ENCODE measurements at regions not wholly inside any gene's neighbourhood (a gene's known extent, or its start where the extent isn't known, plus 50 kb on each side); places are given as distances from the start of the nearest gene placed in this dataset.
"Not testable (repeated sequence)": the region's sequence is repeated elsewhere in the genome, so short reads cannot be mapped to it uniquely, and the experiment has no call there.

DNA sequence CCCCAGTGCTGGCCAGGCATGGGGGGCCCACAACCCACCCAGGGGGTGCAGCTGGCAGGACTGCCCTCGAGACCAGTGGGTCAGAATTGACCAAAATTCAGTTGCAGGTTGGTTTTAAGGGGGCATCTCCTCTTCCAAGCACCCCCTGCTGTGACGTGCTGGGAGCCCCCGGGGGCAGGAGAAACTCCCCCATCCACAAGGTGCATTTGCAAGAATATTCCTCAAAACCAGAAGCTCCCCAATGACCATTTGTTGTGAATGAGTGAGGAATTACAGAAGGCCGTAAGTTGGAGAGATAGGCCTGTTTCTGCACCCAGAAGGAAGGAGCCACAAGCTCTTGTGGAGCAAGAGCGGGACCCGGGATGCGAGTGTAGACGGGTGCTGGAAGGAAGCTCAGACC, 414.5 kb downstream of the BRD1 start:
- DNase-seq (ENCODE audit: low spot score): no peak

DNA sequence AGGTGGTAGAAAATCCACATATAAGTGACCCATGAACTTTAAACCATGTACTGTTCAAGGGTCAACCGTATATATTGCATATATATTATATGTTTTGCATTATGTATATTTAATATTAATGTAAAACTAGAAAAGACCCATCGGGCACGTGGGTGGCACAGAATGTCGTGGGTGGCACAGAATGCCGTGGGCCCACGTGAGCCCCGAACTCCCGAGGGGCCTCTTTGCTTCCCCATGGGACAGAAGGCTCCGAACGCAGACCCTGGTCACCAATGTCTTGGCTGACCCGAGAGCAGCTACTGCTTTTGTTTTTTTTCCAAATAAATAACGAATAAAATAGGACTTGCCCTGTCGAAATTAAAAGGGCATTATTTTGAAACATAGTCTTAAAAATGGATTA, 415.4 kb downstream of the BRD1 start:
- no peak for DNase-seq (ENCODE audit: low spot score)

DNA sequence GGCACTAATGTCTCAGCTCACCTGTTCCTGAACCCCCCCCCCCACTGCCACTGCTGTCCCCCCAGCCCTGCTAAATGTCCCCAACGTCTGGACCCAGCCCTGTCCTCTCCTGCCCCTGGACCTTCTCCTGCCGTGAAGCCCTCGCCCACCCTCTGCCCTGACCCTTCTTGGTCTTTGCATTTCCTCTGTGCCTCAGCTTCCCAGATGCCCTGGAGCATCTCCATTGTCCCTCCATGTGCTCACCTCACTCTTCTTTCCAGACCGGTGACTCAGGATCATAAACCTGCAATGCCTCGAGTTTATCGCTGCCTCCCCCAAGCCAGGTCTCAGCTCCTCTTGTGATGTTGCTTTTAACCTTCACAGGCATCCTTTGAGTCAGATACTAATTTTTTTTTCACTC, 416.4 kb downstream of the BRD1 start:
- DNase-seq (ENCODE audit: low spot score): no peak

DNA sequence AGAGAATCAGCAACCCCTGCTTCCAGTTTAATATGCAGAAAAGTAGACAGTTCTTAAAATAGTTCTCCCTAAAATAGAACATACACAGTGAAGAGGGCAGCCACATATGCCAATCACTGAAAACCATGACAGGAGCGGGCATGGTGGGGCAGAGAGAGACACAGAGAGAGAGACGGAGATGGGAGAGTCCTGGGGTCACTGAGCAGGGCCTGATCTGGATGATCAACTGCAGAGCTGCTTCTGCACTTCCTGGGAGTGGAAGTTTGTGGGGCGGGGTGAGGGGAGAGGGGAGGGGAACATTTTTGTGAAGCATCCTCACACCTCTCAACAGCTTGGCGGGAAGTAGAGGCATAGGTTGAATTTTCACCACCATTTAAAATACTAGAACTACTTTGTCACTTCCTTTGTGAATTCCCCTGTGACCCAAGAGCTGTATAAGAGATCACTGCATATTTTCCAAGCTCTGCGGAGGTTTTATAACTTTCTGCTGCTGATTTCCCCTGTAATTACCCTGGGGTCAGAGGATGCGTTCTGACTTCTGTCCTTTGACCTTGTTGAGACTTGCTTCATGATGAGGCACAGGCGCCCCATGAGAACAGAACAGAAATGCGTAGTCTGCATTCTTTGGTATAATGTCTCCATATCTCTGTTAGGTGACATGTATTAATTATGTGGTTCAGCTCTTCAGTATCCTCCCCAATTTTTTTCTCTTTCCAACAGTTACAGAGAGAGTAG, 419.4 kb downstream of the BRD1 start:
- no peak for DNase-seq (ENCODE audit: low spot score)

DNA sequence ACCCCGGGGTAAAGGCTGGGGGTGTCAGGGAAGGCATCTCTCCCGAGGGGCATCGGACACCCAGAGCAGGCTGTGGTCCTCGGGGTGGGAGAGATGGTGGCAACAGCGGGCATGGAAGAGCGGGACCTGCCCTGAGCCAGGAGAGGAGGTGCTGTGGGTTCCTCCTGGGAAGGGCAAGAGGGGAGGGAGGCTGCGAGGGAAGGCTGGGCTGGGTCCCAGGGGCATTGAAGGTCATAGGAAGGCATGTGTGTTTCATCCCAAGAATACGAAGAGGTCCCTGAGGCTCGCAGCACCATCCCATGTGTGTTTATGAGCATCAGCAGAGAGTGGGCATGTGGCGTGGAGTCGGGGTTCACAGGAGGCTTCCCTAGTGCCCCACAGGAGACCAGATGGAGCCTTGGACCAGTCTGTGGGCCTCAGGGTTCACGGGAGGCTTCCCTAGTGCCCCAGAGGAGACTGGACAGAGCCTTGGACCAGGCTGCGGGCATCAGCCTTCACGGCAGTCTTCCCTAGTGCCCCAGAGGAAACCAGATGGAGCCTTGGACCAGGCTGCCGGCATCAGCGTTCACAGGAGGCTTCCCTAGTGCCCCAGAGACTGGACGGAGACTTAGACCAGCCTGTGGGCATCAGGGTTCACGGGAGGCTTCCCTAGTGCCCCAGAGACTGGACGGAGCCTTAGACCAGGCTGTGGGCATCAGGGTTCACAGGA, 420.6 kb downstream of the BRD1 start:
- no peak for DNase-seq (ENCODE audit: low spot score)

DNA sequence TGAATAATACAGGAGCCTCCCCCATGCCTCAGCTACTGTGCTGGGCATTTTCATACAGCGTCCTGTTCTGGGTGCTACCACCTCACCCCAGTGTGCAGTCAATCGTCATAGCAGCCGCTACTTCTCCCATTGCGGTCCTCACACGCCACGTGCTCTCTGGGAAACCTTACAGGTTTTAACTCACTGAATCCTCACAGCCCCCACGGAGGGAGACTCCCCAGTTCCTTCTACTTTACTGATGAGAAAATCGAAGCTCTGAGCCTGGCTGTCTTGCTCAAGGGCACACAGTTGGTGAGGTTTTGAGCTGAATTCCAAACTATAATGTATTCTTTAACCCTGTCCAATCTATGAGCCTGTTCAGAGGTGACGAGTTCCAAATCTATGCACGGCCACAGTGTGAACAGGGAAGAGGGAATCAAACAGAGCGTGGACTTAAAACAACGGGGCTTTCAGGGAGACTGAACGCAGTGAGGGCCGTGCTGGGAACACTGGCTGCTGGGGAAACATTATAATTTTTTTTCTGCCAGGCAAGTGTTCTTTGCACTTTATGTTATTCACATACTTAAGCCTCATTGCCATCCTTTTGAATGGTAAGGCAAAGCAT, 421.5 kb downstream of the BRD1 start:
- DNase-seq (ENCODE audit: low spot score): no peak

DNA sequence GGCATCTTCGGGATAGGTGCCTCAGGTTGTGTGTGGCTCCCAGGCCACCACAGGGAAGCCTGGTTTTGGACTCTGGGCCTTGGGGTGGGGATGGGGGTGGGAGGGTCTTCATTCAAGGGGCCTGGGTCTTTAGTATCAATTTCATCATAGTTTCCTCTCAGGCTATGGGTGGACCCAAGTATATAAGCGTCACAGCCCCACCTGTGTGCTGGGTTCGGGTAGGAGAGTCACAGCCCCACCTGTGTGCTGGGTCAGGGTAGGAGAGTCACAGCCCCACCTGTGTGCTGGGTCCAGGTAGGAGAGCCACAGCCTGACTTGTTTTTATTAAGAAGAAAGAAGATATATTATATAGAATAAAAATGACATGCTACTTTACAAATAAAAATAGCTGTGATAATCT, 422.1 kb downstream of the BRD1 start:
- no peak for DNase-seq (ENCODE audit: low spot score)

DNA sequence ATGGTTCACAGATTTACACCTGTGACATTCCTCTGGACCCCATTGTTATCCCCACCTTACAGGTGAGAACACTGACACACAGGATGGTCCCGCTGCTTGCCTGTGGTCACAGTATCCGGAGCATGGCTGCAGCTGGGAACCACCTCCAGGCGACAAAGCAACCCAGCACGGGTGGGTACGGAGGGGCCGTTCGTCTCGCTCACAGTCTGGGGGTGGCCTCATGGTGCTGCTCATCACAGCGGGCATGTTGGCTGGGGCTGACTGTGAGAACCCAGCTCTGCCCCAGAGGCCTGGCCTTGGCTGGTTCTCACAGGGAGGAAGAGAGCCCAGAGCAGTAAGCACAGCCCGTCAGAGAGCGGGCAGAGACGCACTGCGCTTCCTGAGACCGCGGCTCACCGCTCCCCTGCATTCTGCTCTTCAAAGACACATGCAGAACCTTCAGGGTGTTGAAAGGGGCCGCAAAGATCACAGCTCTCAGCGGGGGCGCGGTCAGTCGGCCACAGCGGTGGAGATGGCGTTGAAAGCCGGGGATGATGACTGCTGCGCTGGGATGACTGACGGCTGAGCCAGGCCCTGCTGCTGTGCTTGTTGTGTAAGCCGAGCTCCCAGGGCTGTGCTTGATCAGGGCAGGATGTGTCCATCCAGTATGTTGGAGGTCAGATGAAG, 423.0 kb downstream of the BRD1 start:
- no peak for DNase-seq (ENCODE audit: low spot score)

DNA sequence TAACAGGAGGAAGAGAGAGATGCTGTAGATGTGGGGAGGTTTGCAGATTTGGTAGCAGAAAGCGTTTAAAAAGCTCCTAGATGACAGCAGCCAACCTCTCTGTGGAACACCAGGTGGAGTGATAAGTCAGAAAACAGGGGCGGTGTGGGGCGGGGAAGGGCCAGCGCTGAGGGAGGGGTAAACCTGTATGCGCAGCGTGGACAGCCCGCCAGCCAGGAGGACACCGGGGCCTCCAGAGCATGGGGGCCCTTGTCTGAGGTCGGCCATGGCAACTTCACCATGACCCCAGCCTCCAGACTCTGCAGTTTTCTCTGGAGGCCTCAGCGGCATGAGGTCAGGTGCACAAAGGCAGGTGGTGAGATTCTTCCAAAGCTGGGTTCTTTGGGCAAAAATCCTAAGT, 423.7 kb downstream of the BRD1 start:
- no peak for DNase-seq (ENCODE audit: low spot score)

DNA sequence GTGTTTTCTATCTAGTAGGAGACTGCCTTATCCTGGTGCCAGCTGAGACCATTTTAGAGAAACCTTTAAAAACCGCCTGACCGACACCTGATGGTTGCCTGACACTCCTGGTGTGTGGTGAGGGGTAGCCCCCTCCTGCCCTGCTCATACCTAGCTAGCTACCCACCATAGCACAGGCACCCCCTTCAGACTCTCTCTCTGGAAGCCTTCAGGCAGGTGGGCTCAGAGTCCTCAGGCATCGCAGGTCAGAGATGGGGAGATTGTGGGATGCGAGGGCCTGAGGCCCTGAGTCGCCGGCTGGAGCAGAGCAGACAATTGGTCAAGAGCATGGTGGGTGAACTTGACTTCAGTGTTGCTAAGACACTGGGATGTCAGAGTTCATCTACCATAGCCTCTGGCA, 424.6 kb downstream of the BRD1 start:
- DNase-seq (ENCODE audit: low spot score): no peak

DNA sequence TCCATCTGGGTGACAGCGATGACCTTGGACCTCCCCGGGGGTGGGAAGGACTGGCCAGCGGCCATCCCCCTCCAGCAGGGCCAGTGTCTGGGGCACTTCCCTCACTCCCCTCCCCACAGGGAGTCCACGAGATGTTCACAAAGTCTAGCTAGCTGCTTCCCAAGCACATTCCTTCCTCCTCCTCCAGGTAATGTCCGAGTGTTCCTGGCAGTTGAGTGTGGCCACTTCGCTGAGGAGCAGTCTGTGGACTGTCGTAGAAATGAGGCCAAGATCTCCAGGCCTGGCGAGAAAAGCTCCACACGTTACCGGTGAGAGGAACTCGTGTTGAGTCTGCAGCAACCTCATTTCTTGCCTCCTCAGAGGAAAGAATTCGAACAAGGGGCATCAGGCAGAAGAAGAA, 425.5 kb downstream of the BRD1 start:
- DNase-seq (ENCODE audit: low spot score): no peak

DNA sequence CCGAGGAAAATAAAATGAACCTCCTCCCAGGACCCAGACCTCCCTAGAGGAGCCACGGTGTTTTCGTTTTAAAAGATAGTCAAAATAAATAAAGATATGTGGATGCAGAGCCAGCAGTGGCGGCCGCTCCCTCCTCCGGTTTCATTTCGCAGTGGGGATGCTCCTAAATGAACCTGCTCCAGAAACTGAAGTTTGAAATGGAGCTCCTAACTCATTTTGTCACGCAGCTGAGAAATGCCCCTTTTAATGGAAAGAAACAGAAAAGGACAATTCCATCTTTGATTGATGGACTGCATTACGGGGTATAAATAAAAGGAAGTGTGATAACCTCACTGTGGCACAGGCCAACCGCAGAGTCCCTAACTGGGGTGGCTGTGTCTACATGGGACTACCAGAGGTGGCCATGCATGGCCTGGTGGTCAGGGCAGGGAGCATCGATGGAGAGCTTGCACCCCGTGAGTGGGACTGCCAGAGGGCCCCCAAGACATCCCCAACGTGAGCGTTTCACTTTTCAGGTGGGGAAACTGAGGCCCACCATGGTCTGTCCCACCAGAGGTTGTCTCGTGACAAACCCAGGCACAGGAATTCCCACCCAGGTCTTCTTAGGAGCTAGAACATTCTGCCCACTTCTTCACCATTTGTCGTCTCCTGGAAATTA, 426.6 kb downstream of the BRD1 start:
- no peak for DNase-seq (ENCODE audit: low spot score)

DNA sequence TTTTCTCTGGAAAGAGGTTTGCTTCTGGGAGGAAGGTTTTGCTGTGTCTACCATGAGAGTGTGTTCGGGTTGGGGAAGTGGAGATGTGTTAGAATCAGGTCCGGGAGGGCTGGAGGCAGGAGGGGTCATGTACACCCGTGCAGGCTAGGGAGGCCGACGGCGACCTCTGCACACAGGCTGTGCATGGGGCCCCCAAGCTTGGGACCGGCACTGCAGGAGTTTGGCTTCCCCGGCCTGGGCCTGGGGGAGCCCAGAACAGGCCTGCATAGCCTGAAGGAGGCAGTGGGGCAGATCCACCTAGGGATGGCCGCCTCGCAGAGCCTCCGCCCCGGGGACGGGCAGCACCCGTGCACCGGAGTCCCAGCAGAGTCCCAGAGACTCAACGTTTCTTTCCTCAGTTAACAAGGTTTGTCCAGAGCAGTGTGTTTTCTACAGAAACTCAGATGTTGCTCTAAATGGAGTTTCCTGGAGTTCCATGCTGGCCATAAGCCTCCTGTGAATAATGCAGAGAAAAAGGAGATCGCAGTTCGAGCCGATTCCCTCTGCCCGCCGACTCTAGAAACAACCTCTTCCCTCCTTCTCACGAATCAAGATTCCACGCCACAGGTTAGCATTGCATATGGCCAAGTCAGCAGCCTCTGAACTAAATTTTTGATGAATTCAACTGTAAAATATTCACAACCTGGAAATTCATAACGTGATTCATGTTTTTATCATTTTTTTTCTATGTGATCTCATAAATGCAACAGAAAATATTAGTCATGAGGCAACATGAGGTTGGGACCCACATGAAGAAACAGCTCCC, 427.3 kb downstream of the BRD1 start:
- DNase-seq (ENCODE audit: low spot score): no peak

DNA sequence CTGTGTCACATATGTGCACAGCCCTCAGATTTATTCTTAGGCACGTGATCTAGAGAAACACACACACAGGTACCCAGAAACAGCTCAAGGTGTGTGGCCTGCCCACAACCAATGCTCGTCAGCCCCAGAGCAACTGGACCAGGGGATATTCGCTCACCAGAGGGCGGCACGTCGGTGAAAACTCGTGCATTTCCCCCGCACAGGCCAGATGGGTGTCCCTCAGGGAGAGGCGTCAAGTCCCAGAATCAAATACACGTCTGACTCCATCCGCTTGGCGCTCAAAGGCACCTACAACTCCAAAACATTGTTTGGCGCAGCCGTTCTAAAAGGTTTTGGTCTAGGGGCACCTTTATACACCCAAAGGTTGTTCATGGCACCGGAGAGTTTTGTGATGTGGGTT, 429.0 kb downstream of the BRD1 start:
- DNase-seq (ENCODE audit: low spot score): no peak

DNA sequence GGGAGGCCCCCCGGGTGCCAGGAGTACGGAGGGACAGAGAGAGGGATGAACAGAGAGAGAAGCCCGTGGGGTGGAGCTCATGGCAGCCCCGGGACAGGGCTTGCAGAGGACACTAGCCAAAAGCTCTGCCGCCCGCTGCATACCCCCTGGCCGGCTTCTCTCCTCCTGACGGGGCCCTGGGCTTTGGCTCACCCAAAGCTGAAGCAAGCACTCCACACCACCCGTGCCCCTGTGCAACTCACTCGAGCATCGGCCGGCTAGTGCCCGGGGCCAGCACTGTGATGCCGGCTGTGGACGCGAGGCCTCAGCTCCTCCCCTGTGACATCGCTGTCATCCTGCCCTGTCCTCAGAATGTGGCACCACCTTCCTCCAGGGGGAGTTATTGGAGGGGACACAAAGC, 429.6 kb downstream of the BRD1 start:
- no peak for DNase-seq (ENCODE audit: low spot score)

DNA sequence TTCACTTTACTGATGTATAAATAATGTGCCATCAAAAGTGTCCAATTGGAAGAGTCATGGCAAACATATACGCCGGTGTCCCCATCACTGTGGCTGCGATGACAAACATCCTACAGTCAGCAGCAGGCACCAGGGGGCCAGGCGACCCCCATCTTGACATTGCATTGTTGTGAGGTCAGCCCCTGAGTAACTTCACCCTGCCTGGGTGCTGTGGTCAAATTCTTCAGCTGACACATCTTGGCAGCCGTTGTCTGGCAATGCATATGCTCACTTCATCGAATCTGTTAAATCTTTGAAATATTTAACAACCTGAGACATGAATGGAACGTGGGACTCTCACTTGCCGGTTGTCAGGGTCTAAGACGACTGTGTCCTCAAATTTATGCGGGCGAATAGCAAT, 430.9 kb downstream of the BRD1 start:
- no peak for DNase-seq (ENCODE audit: low spot score)

DNA sequence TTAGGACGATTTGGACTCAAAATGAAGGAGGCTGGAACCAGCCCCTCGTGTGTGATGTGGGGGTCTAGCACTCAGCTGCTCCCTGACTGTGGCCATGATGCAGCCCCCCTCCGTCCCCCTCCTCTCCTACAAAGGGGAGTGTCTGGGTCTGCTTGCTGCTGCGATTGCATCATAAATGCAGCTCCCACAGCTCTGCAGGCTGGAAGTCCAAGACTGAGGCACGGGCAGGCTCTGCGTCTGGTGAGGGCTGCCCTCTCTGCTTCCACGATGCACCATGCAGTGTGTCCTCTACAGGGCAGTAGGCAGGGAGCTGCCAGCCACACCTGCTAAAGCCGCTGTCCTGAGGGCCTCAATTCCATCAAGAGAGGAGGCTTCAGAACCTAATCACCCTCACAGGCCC, 432.1 kb downstream of the BRD1 start:
- no peak for DNase-seq (ENCODE audit: low spot score)

DNA sequence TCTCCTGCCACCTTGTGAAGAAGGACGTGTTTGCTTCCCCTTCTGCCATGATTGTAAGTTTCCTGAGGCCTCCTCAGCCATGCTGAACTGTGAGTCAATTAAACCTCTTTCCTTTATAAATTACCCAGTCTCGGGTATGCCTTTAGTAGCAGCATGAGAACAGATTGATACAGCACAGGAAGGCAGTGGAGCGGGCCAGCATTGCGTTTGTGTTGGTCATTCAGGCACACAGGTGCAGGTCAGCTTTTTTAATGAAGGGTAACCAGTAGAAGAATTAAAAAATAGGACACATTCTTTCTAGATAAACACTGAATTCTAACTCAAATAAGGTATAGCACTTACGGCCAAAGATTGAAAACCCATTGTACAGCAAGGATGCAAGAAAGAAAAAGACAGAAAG, 432.6 kb downstream of the BRD1 start:
- DNase-seq (ENCODE audit: low spot score): not testable (repeated sequence)

DNA sequence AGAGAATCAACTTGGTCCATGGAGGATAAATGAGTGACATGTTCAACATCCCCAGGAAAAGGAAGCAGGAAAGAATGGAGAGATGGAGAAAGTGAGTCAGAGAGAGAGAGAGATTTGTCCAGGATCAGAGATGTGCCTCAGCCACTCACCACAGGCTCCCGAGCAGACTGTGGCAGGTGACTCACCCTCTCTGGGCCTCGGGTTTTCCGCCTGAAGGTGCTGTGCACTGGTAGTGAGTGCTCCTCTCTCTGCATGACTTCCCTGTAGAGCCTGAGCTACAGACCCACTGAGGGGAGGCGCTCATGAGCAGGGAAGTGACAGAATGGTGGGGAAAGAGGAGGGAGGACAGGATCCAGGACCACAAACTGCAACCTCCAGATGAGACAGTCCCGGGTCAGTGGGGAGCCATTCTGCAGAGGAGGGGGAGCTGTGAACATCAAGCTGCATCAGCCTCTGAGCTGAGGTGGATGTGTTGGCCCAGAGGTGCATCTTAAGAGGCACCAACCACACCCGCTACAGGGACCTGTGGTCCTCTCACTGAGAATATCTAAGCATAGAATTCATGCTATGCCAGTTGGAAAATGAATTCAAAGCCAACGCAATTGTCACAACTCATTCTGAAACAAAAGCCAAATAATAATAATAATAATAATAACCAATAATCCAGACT, 433.4 kb downstream of the BRD1 start:
- no peak for DNase-seq (ENCODE audit: low spot score)

DNA sequence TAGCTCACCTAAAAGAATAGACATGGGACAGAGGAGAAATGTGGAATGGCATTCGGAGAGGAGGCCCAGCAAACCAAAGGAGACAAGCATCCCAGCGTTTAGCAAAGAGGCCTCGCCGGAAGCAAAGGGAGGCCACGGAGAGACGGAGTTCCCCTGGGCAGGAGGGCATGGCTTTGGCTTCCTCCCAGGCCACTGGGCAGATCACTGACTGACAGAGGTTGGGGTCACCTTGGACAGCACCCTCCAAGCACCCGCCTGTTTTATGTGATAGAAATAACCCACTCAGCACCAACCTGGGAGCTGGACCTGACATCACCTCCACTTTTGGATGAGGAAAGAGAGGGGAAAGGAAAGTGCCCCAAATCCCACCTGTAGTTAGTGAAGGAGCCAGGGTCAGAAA, 434.1 kb downstream of the BRD1 start:
- DNase-seq (ENCODE audit: low spot score): no peak
